ENCODE measurements at regions not wholly inside any gene's neighbourhood (a gene's known extent, or its start where the extent isn't known, plus 50 kb on each side); places are given as distances from the start of the nearest gene placed in this dataset.

GRCh38 chr2:120662046-120662445, 73.6 kb upstream of the GLI2 start:
- Histone ChIP-seq H2BK5ac (ENCODE audit: low read depth, low read length) (no peak overlapping the region), H3K79me2 (ENCODE audit: control insufficient read depth in 1 of 2, insufficient read depth in 2 of 2, low read length in 2 of 2) (no peaks in the 10 kb centered on the region), H3K14ac (ENCODE audit: insufficient read length) (no peak overlapping the region), H2BK12ac (ENCODE audit: low read depth, low read length) (no peak overlapping the region), H3K23me2 (ENCODE audit: low read depth, low read length) (no peaks in the 10 kb centered on the region; the same call in 1 of the 2 replicates), H4K91ac (replicated peaks; ENCODE audit: insufficient read length, low read length) (no peak overlapping the region), H3K9me3 (ENCODE audit: insufficient read depth in 2 of 2, low read depth in 1 of 2, low read length in 1 of 2) (peaks cover 8 to 10% of the 10 kb centered on the region in 2 experiments; a peak in 2 of 4 replicates), H3K79me1 (ENCODE audit: low read depth, low read length) (no peaks in the 10 kb centered on the region), H3K27ac (ENCODE audit: low read depth, low read length) (no peak overlapping the region), H2AK5ac (ENCODE audit: low read depth, low read length) (no peak overlapping the region; the same call in 1 of the 2 replicates), H3K4me3 (ENCODE audit: extremely low read depth in 1 of 4, insufficient read depth in 2 of 4, low read depth in 3 of 4, low read length in 4 of 4) (no peak overlapping the region), H4K8ac (ENCODE audit: extremely low read depth, insufficient read depth, low read length) (no peak overlapping the region), H3K56ac (replicated peaks; ENCODE audit: insufficient read length, low read depth, low read length) (no peak overlapping the region), H2BK20ac (ENCODE audit: low read length) (0 out of 2 replicates have a peak overlapping the region, but pooled peaks have one; percentile 77), H3K4ac (replicated peaks; ENCODE audit: insufficient read length, low read depth, low read length) (no peak overlapping the region), H4K5ac (ENCODE audit: insufficient read length, low read depth, low read length) (no peak overlapping the region), H2AFZ (ENCODE audit: low read length) (0 out of 2 replicates have a peak overlapping the region, but pooled peaks have one; percentile 42), H3K27me3 (replicated peaks in 1 of 4; ENCODE audit: control insufficient read depth in 3 of 4, extremely low read depth in 1 of 4, insufficient read depth in 3 of 4, low read length in 3 of 4) (peaks cover 1 to 21% (median 12%) of the 10 kb centered on the region in 4 experiments; a peak in 6 of 7 replicates), H2BK120ac (replicated peaks; ENCODE audit: low read depth, low read length) (no peak overlapping the region), H2BK15ac (ENCODE audit: low read length) (0 out of 2 replicates have a peak overlapping the region, but pooled peaks have one; percentile 46), H4K20me1 (replicated peaks in 1 of 2; ENCODE audit: control insufficient read depth in 1 of 2, insufficient read depth in 2 of 2, low read length in 2 of 2) (no peaks in the 10 kb centered on the region), H3K18ac (ENCODE audit: extremely low read depth, low read length) (no peak overlapping the region), H3K4me2 (ENCODE audit: insufficient read depth in 1 of 2, low read depth in 2 of 2, low read length in 2 of 2) (peak overlapping the region in 1 of 2 experiments; percentile 43; a peak in 1 of 4 replicates), H3K9ac (replicated peaks in 1 of 4; ENCODE audit: extremely low read depth in 1 of 4, low read depth in 3 of 4, low read length in 3 of 4) (no peak overlapping the region), H3K36me3 (ENCODE audit: control insufficient read depth in 2 of 4, insufficient read depth in 4 of 4, low read length in 3 of 4) (no peaks in the 10 kb centered on the region), H3K23ac (ENCODE audit: insufficient read length) (no peak overlapping the region), H3K4me1 (replicated peaks in 1 of 4; ENCODE audit: control insufficient read depth in 3 of 4, insufficient read depth in 4 of 4, low read length in 3 of 4) (peaks cover 1 to 11% (median 7%) of the 10 kb centered on the region in 4 experiments; a peak in 5 of 7 replicates)
- ChIA-PET POLR2A (ENCODE audit: partially characterized antibody) (no interaction called here), CTCF (ENCODE audit: partially characterized antibody) (interaction anchor here (0.9 to 1.3 kb wide), 5 partner anchors 9 to 109 kb away, joined by 3 to 6 read pairs (median 3); no protein-coding TSS in a partner anchor)
- DNase-seq (ENCODE audit: low read depth in 1 of 2, low spot score in 2 of 2) (no peak), FAIRE-seq (no peak)
- TF ChIP-seq TEAD4 (IDR thresholded peaks at IDR 0.05; ENCODE audit: low read depth, low read length) (no peak), GABPA (IDR thresholded peaks at IDR 0.05; ENCODE audit: borderline replicate concordance, insufficient read depth, low read length) (no peak), SAP30 (IDR thresholded peaks at IDR 0.05; ENCODE audit: insufficient read depth, insufficient replicate concordance, low read length) (no peak), ASH2L (IDR thresholded peaks at IDR 0.05; ENCODE audit: low read length) (no peak)
- 79% methylated on average over 4 of the region's 4 CpGs; no CpG with 5 or more reads in 1 of the 2 experiments for WGBS, 2 experiments (ENCODE audit: extremely low coverage in 1 of 2, insufficient coverage in 1 of 2, insufficient read length in 1 of 2, insufficient replicate concordance in 2 of 2, low coverage in 1 of 2, low lambda C conversion rate in 2 of 2, missing lambda C conversion rate in 1 of 2)
